ENCODE measurements at regions not wholly inside any gene's neighbourhood (a gene's known extent, or its start where the extent isn't known, plus 50 kb on each side); places are given as distances from the start of the nearest gene placed in this dataset.

- no peak for TF ChIP-seq CTCF (IDR thresholded peaks at IDR 0.05; ENCODE audit: low read depth, low read length, missing control alignments)
- in situ Hi-C loops (cut with HindIII; ENCODE audit: low sequenced_read_pairs), result no loop called here
- no peak overlapping the region for H3K4me3 ChIP-seq (ENCODE audit: low read depth, low read length)
- DNase-seq (ENCODE audit: low read depth), result no peak
Measured at GRCh38 chr11:122259195-122259821, 143.3 kb upstream of the BLID start.

GRCh38 chr11:122258446-122259194 is 142.6 kb upstream of the BLID start:
- no peak for DNase-seq (ENCODE audit: low read depth)
- in situ Hi-C loops (cut with HindIII; ENCODE audit: low sequenced_read_pairs), result no loop called here
- H3K4me3 ChIP-seq (ENCODE audit: low read depth, low read length), result no peak overlapping the region
- TF ChIP-seq CTCF (IDR thresholded peaks at IDR 0.05; ENCODE audit: low read depth, low read length, missing control alignments), result no peak

GRCh38 chr11:122253589-122254231 is 137.7 kb upstream of the BLID start:
- H3K4me3 ChIP-seq (ENCODE audit: low read depth, low read length), result no peak overlapping the region
- no peak for TF ChIP-seq CTCF (IDR thresholded peaks at IDR 0.05; ENCODE audit: low read depth, low read length, missing control alignments)
- DNase-seq (ENCODE audit: low read depth), result no peak
- in situ Hi-C loops (cut with HindIII; ENCODE audit: low sequenced_read_pairs), result no loop called here

GRCh38 chr11:122248939-122249338 is 132.9 kb upstream of the BLID start:
- in situ Hi-C loops (cut with HindIII; ENCODE audit: low sequenced_read_pairs), result no loop called here
- no peak for TF ChIP-seq CTCF (IDR thresholded peaks at IDR 0.05; ENCODE audit: low read depth, low read length, missing control alignments)
- no peak overlapping the region for H3K4me3 ChIP-seq (ENCODE audit: low read depth, low read length)
- no peak for DNase-seq (ENCODE audit: low read depth)

- TF ChIP-seq CTCF (IDR thresholded peaks at IDR 0.05; ENCODE audit: low read depth, low read length, missing control alignments), result no peak
- no peak overlapping the region for H3K4me3 ChIP-seq (ENCODE audit: low read depth, low read length)
- DNase-seq (ENCODE audit: low read depth), result no peak
- in situ Hi-C loops (cut with HindIII; ENCODE audit: low sequenced_read_pairs), result no loop called here
Measured at GRCh38 chr11:122248131-122248530, 132.1 kb upstream of the BLID start.

GRCh38 chr11:122246874-122247273 is 130.9 kb upstream of the BLID start:
- in situ Hi-C loops (cut with HindIII; ENCODE audit: low sequenced_read_pairs), result no loop called here
- H3K4me3 ChIP-seq (ENCODE audit: low read depth, low read length), result no peak overlapping the region
- no peak for TF ChIP-seq CTCF (IDR thresholded peaks at IDR 0.05; ENCODE audit: low read depth, low read length, missing control alignments)
- DNase-seq (ENCODE audit: low read depth), result no peak

All from astrocyte of the cerebellum (primary cell).